ENCODE measurements at regions not wholly inside any gene's neighbourhood (a gene's known extent, or its start where the extent isn't known, plus 50 kb on each side); places are given as distances from the start of the nearest gene placed in this dataset.

- Histone ChIP-seq H3K9me3 (ENCODE audit: control insufficient read depth, insufficient read depth, low read length) (no peaks in the 10 kb centered on the region), H3K4me1 (ENCODE audit: control insufficient read depth, insufficient read depth, low read length) (peaks cover 2% of the 10 kb centered on the region; the same call in 1 of the 2 replicates), H2BK20ac (ENCODE audit: low read depth, low read length) (no peak overlapping the region), H3K36me3 (ENCODE audit: control insufficient read depth, insufficient read depth, low read length) (no peaks in the 10 kb centered on the region), H3K4me2 (ENCODE audit: low read depth, low read length) (no peak overlapping the region), H2BK15ac (ENCODE audit: low read depth, low read length) (no peak overlapping the region), H2BK5ac (ENCODE audit: low read depth, low read length, poor library complexity, severe bottlenecking) (no peak overlapping the region), H4K5ac (ENCODE audit: low read depth, low read length) (no peak overlapping the region), H3K14ac (replicated peaks; ENCODE audit: low read depth, low read length) (no peak overlapping the region), H3K4ac (ENCODE audit: low read depth, low read length) (no peak overlapping the region), H3K56ac (ENCODE audit: extremely low read depth, insufficient read depth, low read length) (no peak overlapping the region), H3K9ac (ENCODE audit: low read depth, low read length) (no peak overlapping the region), H3K18ac (ENCODE audit: low read depth, low read length) (no peak overlapping the region), H4K20me1 (ENCODE audit: insufficient read depth, low read length) (no peaks in the 10 kb centered on the region), H3K27me3 (ENCODE audit: control insufficient read depth, insufficient read depth, low read length) (no peaks in the 10 kb centered on the region), H2AFZ (replicated peaks; ENCODE audit: low read length, poor library complexity) (no peak overlapping the region), H2AK5ac (ENCODE audit: low read depth, low read length) (no peak overlapping the region), H3K4me3 (ENCODE audit: insufficient read depth, low read depth, low read length) (no peak overlapping the region), H2AK9ac (replicated peaks; ENCODE audit: low read depth, low read length, poor library complexity) (no peak overlapping the region), H3K9me1 (ENCODE audit: insufficient read depth, low read length) (no peaks in the 10 kb centered on the region), H4K8ac (ENCODE audit: low read depth in 2 of 2, low read length in 2 of 2) (no peak overlapping the region), H4K91ac (ENCODE audit: insufficient read depth, low read depth, low read length) (no peak overlapping the region), H3K79me1 (ENCODE audit: low read depth in 1 of 2, low read length in 2 of 2) (no peaks in the 10 kb centered on the region), H3K27ac (ENCODE audit: insufficient read depth, low read length) (no peak overlapping the region), H2BK120ac (ENCODE audit: low read depth, low read length) (no peak overlapping the region), H3K23ac (ENCODE audit: low read depth, low read length) (no peak overlapping the region)
- CTCF ChIA-PET, result no interaction called here
- dilution Hi-C loops (cut with HindIII; ENCODE audit: low sequenced_read_pairs, unreplicated experiment), result no loop called here
- POLR2A ChIA-PET (ENCODE audit: unreplicated experiment), result no interaction called here
- in situ Hi-C loops (cut with MboI; ENCODE audit: low sequenced_read_pairs), result no loop called here
- BruUV-seq (replicated peaks), result no TSS peak
- intact Hi-C loops (cut with micrococcal nuclease), result no loop called here
- WGBS, 2 experiments (ENCODE audit: extremely low coverage in 2 of 2, insufficient read length in 1 of 2), result no CpG with 5 or more reads among the region's 3 CpGs
- no peak for DNase-seq
- no peak for TF ChIP-seq FOS (IDR thresholded peaks at IDR 0.05; ENCODE audit: low read depth, low read length)
- no peak for ATAC-seq (ENCODE audit: low read depth)
These were observed 233.9 kb upstream of the ZBTB20 start for GRCh38 chr3:115380883-115381572.
